Liver (tissue), 8 donors: ENCODE measurements at regions not wholly inside any gene's neighbourhood (a gene's known extent, or its start where the extent isn't known, plus 50 kb on each side); places are given as distances from the start of the nearest gene placed in this dataset.

Experiments
- DNase-seq: peaks from one replicate; pipeline ENCODE4 v3.0.0-alpha.2; 2017; ENCODE audit warnings: low spot score
- H3K27ac ChIP-seq, 2 donors: one replicate each; pipeline ENCODE4 v1.7.0; 2013; ENCODE audit warnings: inconsistent platforms in 2 of 2, low read length in 2 of 2, control low read depth in 1 of 2, low read depth in 1 of 2, mild to moderate bottlenecking in 1 of 2
- H3K27me3 ChIP-seq, 4 donors: one replicate each; pipeline versions ENCODE4 v1.6.1 to v1.7.0; 2013; ENCODE audit warnings: low read length in 3 of 4, inconsistent platforms in 1 of 4, mild to moderate bottlenecking in 1 of 4, moderate library complexity in 1 of 4; ENCODE audit not compliant: control insufficient read depth in 4 of 4, insufficient read depth in 4 of 4
- H3K36me3 ChIP-seq, 4 donors: one replicate each; pipeline versions ENCODE4 v1.6.1 to v1.7.0; 2013; ENCODE audit warnings: low read length in 3 of 4, mild to moderate bottlenecking in 3 of 4, low read depth in 1 of 4, moderate library complexity in 1 of 4; ENCODE audit not compliant: control insufficient read depth in 4 of 4, insufficient read depth in 3 of 4
- H3K4me1 ChIP-seq, 4 donors: one replicate each; pipeline versions ENCODE4 v1.6.1 to v1.7.0; 2013; ENCODE audit warnings: low read length in 3 of 4, mild to moderate bottlenecking in 3 of 4, moderate library complexity in 1 of 4; ENCODE audit not compliant: control insufficient read depth in 4 of 4, insufficient read depth in 4 of 4
- H3K4me3 ChIP-seq, 3 donors: one replicate each; pipeline versions ENCODE4 v1.6.1 to v1.7.0; 2013; ENCODE audit warnings: low read length in 3 of 3, control low read depth in 1 of 3, low read depth in 1 of 3, mild to moderate bottlenecking in 1 of 3
- H3K9ac ChIP-seq, 2 donors: one replicate each; pipeline ENCODE4 v1.7.0; 2013; ENCODE audit warnings: low read length in 2 of 2, mild to moderate bottlenecking in 2 of 2, moderate library complexity in 2 of 2, control low read depth in 1 of 2, low read depth in 1 of 2
- H3K9me3 ChIP-seq, 4 donors: one replicate each; pipeline versions ENCODE4 v1.6.1 to v1.7.0; 2013; ENCODE audit warnings: low read length in 3 of 4; ENCODE audit not compliant: control insufficient read depth in 4 of 4
- CTCF ChIP-seq: fragments of 150-350 bp; IDR thresholded peaks from 2 replicates; pipeline ENCODE4 v1.5.1; 2017; ENCODE audit warnings: improper control_type of control experiment, low read depth, low read length; ENCODE audit not compliant: missing input control
- EGR1 ChIP-seq, 2 donors: IDR thresholded peaks; 2 replicates each; pipeline ENCODE4 v1.6.1; 2016 to 2018; ENCODE audit warnings: antibody characterized with exemption in 2 of 2, low read depth in 2 of 2
- FOXA1 ChIP-seq: IDR thresholded peaks from 2 replicates; pipeline ENCODE4 v1.6.1; 2016; ENCODE audit warnings: antibody characterized with exemption
- FOXA2 ChIP-seq: IDR thresholded peaks from 2 replicates; pipeline ENCODE4 v1.6.1; 2016; ENCODE audit warnings: antibody characterized with exemption
- HNF4A ChIP-seq, 2 donors: conservative IDR thresholded peaks; 2 replicates each; pipeline ENCODE4 v1.6.1; 2016; ENCODE audit warnings: antibody characterized with exemption in 2 of 2, mild to moderate bottlenecking in 2 of 2
- HNF4G ChIP-seq: IDR thresholded peaks from 2 replicates; pipeline ENCODE4 v1.6.1; 2016; ENCODE audit warnings: antibody characterized with exemption
- JUND ChIP-seq, 2 donors: IDR thresholded peaks; 2 replicates each; pipeline ENCODE4 v1.6.1; 2016; ENCODE audit warnings: antibody characterized with exemption in 2 of 2
- NR2F2 ChIP-seq: IDR thresholded peaks from 2 replicates; pipeline ENCODE4 v1.6.1; 2016; ENCODE audit warnings: antibody characterized with exemption
- RAD21 ChIP-seq, 2 donors: IDR thresholded peaks; 2 replicates each; pipeline ENCODE4 v1.6.1; 2016; ENCODE audit warnings: antibody characterized with exemption in 2 of 2, mild to moderate bottlenecking in 2 of 2
- RXRA ChIP-seq, 2 donors: IDR thresholded peaks; 2 replicates each; pipeline ENCODE4 v1.6.1; 2017 to 2018; ENCODE audit warnings: antibody characterized with exemption in 2 of 2, mild to moderate bottlenecking in 1 of 2
- YY1 ChIP-seq: IDR thresholded peaks from 2 replicates; pipeline ENCODE4 v1.6.1; 2016; ENCODE audit warnings: antibody characterized with exemption, mild to moderate bottlenecking
- ZBTB33 ChIP-seq: IDR thresholded peaks from 2 replicates; pipeline ENCODE4 v1.6.1; 2016; ENCODE audit warnings: antibody characterized with exemption
- WGBS: extraction: QIAGEN DNeasy Blood & Tissue Kit; methylation state at CpG from one replicate; pipeline ENCODE4 v1.1.7; 2013; 5-methylcytosine and 5-hydroxymethylcytosine counted together
- donor health status: healthy.
- donor health status: healthy.
- donor health status: healthy.
- donor health status: healthy.
- donor health status: healthy.

DNA sequence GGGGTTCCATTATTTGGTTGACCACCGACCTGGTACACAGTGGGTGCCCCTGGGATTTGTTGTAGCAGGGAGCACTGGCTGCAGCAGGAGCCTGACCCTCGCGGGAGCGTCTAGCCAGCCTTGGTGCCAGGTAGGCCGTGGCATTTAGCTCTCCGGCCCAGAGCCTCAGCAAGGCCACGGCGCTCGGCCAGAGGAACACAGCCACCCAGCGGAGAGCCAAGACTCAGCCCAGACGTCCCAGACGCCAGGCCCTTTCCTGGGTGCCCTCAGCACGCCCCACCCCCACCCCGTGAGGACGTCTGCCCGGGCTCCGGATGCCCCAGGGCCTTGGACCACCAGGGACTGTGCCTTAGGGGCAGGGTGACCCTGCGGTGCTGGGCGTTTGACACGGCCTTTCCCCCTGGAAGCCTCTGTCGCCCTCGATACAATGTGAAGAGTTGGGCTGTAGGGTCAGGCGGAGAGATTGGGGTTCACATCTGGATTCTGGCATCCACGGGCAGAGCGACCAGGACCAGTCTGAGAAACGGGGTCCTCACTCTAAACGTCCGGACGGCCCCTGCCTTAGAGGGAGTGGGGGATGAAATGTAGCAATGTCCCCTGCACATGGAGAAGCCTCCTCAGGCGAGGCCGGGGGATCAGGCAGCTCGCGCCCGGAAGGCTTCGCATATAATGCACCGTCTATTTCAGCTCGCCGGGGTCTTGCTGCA is 99.2 kb upstream of the FGF3 start:
- 38% methylated on average over 38 of the region's 38 CpGs for WGBS
- Histone ChIP-seq H3K4me1 (peaks cover 4 to 33% (median 20%) of the 10 kb centered on the region in 4 donors), H3K27ac (peak overlapping the region; percentile 25 to 38), H3K9ac (no peak overlapping the region), H3K27me3 (no peaks in the 10 kb centered on the region), H3K4me3 (no peak overlapping the region), H3K9me3 (no peaks in the 10 kb centered on the region), H3K36me3 (no peaks in the 10 kb centered on the region)
- DNase-seq = no peak
- TF ChIP-seq CTCF = peak; percentile 19
- no peak for TF ChIP-seq JUND (IDR thresholded peaks at IDR 0.05)
- no peak for TF ChIP-seq HNF4A (conservative IDR thresholded peaks at IDR 0.05)
- TF ChIP-seq ZBTB33 = no peak
- no peak for TF ChIP-seq NR2F2

DNA sequence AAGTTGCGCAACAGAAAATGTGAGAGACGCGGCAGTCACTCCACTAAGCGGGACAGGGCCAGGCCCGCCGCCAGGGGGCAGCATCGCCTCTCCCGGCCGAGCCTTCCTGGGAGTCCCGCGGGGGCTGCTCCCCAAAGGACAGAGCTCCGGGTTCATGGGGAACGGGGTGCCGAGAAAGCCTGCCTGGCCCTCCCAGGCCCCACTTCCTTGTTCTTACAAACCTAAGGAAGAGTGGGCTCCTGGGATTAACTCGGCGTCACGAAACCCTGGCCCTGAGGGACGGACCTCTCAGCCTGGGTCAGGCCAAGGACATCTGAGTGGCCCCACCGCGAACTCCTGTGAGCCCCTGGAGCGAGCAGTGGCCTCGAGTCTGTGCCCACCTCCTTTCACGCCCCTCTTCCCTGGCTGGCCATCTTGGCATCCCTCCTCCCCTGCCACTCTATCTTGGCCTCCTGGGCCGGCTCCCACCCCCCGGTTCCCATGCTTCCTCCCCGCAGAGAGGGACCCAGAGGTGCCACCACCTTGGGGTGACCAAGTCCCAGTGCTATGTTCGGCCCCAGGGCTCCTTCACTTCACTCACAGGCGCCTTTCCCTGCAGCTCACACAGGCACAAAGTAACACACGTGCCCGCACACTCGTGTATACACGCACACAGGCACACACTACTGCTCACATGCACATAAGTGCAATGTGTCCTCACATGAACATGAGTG is 99.9 kb upstream of the FGF3 start:
- H3K27me3 ChIP-seq = no peaks in the 10 kb centered on the region
- H3K36me3 ChIP-seq = no peaks in the 10 kb centered on the region
- no peaks in the 10 kb centered on the region for H3K9me3 ChIP-seq
- peaks cover 4 to 33% (median 20%) of the 10 kb centered on the region in 4 donors for H3K4me1 ChIP-seq
- 38% methylated on average over 32 of the region's 32 CpGs for WGBS
- H3K27ac ChIP-seq = no peak overlapping the region
- peak; percentile 83 for DNase-seq
- peak overlapping the region in 1 of 2 donors; percentile 22 for H3K9ac ChIP-seq
- no peak for TF ChIP-seq EGR1 (IDR thresholded peaks at IDR 0.05; ENCODE audit: low read depth in 2 of 2)
- TF ChIP-seq HNF4G = no peak
- TF ChIP-seq FOXA2 = no peak
- no peak for TF ChIP-seq FOXA1
- no peak for TF ChIP-seq RXRA (IDR thresholded peaks at IDR 0.05)
- no peak for TF ChIP-seq YY1
- peak; percentile 76 to 88 for TF ChIP-seq RAD21 (IDR thresholded peaks at IDR 0.05)
- TF ChIP-seq JUND (IDR thresholded peaks at IDR 0.05) = no peak
- TF ChIP-seq CTCF = peak; percentile 90
- no peak overlapping the region for H3K4me3 ChIP-seq
